A673 (cell line): ENCODE measurements at regions not wholly inside any gene's neighbourhood (a gene's known extent, or its start where the extent isn't known, plus 50 kb on each side); places are given as distances from the start of the nearest gene placed in this dataset.
"Not testable (repeated sequence)": the region's sequence is repeated elsewhere in the genome, so short reads cannot be mapped to it uniquely, and the experiment has no call there.

Experiments used
- BruUV-seq: library from RNA; stranded (reverse); fragments of 400-500 nt; replicated peaks from 2 replicates; lab custom pipeline; 2021; lab: Mats Ljungman, UMichigan
- CTCF ChIA-PET: fragments of 300-600 bp; sonication (Branson Sonifier 250); formaldehyde crosslinking; loops from one replicate; lab custom pipeline; 2022; ENCODE audit warnings: antibody characterized with exemption; lab: Charles Lee
- POLR2A ChIA-PET: fragments of 300-600 bp; sonication (Branson Sonifier 250); formaldehyde crosslinking; loops from one replicate; lab custom pipeline; 2022; ENCODE audit warnings: antibody characterized with exemption; ENCODE audit not compliant: low non-redundant PET; lab: Charles Lee
- DNase-seq: peaks from one replicate; pipeline ENCODE4 v3.0.0-alpha.2; 2015; ENCODE audit warnings: low spot score
- H3K27ac ChIP-seq: fragments of 200-600 bp; sonication (generic); 2 replicates; pipeline ENCODE4 v1.5.1; 2016; ENCODE audit warnings: mixed run types, low read depth, mild to moderate bottlenecking, mixed read lengths, antibody characterized with exemption, low read length; ENCODE audit not compliant: poor library complexity, severe bottlenecking
- H3K27me3 ChIP-seq: fragments of 200-600 bp; sonication (generic); replicated peaks from 2 replicates; pipeline ENCODE4 v1.6.1; 2017; ENCODE audit warnings: mixed run types, low read depth, mild to moderate bottlenecking, mixed read lengths, antibody characterized with exemption, low read length; ENCODE audit not compliant: insufficient read depth, poor library complexity
- H3K36me3 ChIP-seq: fragments of 200-600 bp; sonication (generic); 2 replicates; pipeline ENCODE4 v1.6.1; 2016; ENCODE audit warnings: mixed run types, mild to moderate bottlenecking, mixed read lengths, antibody characterized with exemption, low read length; ENCODE audit not compliant: insufficient read depth, poor library complexity, severe bottlenecking
- H3K4me1 ChIP-seq: fragments of 200-600 bp; sonication (generic); 2 replicates; pipeline ENCODE4 v1.6.1; 2017; ENCODE audit warnings: mixed run types, mild to moderate bottlenecking, mixed read lengths, antibody characterized with exemption, low read length; ENCODE audit not compliant: insufficient read depth, poor library complexity, severe bottlenecking
- H3K4me3 ChIP-seq: fragments of 200-600 bp; sonication (generic); 2 replicates; pipeline ENCODE4 v1.5.1; 2016; ENCODE audit warnings: low read depth, mixed run types, mild to moderate bottlenecking, mixed read lengths, low read length; ENCODE audit not compliant: poor library complexity, severe bottlenecking
- H3K9me3 ChIP-seq: fragments of 200-600 bp; sonication (generic); 2 replicates; pipeline ENCODE4 v1.6.1; 2016; ENCODE audit warnings: mixed run types, low read depth, mild to moderate bottlenecking, mixed read lengths, antibody characterized with exemption, low read length; ENCODE audit not compliant: poor library complexity, severe bottlenecking
- EZH2 ChIP-seq: fragments of 200-600 bp; sonication (generic); IDR thresholded peaks from 2 replicates; pipeline ENCODE4 v1.6.1; 2017; ENCODE audit warnings: borderline replicate concordance, low read depth, mild to moderate bottlenecking, mixed read lengths, antibody characterized with exemption, low read length; ENCODE audit not compliant: poor library complexity, severe bottlenecking
- intact Hi-C: fragments of 100-400 bp; cut with micrococcal nuclease; formaldehyde crosslinking; loops from one replicate; pipeline ENCODE4 v1.10.0; 2022; ENCODE audit not compliant: unreplicated experiment
- TF ChIP-seq, protein P1 (sequence below): fragments of 300-800, 200-600 bp; sonication (generic); conservative IDR thresholded peaks from 2 replicates; pipeline ENCODE4 v1.5.1; 2017; ENCODE audit warnings: low read depth, mild to moderate bottlenecking, antibody characterized with exemption, low read length, moderate library complexity, mixed read lengths

GRCh38 chr4:148643851-148644250, 201.6 kb upstream of the NR3C2 start:
- ChIA-PET POLR2A (no interaction called here), CTCF (no interaction called here)
- Histone ChIP-seq H3K4me1 (peaks cover 10% of the 10 kb centered on the region), H3K36me3 (no peaks in the 10 kb centered on the region), H3K9me3 (peaks cover 6% of the 10 kb centered on the region), H3K27me3 (peaks cover 37% of the 10 kb centered on the region), H3K27ac (no peak overlapping the region), H3K4me3 (no peak overlapping the region)
- BruUV-seq = no TSS peak
- TF ChIP-seq, protein P1, sequence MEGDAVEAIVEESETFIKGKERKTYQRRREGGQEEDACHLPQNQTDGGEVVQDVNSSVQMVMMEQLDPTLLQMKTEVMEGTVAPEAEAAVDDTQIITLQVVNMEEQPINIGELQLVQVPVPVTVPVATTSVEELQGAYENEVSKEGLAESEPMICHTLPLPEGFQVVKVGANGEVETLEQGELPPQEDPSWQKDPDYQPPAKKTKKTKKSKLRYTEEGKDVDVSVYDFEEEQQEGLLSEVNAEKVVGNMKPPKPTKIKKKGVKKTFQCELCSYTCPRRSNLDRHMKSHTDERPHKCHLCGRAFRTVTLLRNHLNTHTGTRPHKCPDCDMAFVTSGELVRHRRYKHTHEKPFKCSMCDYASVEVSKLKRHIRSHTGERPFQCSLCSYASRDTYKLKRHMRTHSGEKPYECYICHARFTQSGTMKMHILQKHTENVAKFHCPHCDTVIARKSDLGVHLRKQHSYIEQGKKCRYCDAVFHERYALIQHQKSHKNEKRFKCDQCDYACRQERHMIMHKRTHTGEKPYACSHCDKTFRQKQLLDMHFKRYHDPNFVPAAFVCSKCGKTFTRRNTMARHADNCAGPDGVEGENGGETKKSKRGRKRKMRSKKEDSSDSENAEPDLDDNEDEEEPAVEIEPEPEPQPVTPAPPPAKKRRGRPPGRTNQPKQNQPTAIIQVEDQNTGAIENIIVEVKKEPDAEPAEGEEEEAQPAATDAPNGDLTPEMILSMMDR = no peak
- no peak for TF ChIP-seq EZH2
- peak; percentile 90 for DNase-seq
- intact Hi-C loops = no loop called here

DNA sequence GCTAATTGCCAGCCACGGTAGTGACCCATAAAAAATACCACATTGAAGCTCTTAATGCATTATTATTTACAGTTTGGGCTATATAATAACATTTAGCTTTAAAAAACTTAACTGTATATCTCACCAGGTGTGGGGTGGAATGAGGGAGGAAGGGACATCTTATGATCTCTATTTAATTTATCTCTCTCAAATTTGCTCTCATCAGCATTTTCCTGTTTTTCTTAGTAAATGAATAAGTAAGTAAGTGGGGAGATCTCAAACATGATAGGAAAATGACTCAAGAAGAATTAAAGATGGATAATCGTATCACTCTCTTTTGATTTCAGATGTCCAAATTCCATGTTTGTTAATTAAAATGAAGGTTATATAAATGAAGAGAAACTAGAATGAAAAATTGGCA, 200.7 kb upstream of the NR3C2 start:
- no TSS peak for BruUV-seq
- peaks cover 37% of the 10 kb centered on the region for H3K27me3 ChIP-seq
- no peak overlapping the region for H3K4me3 ChIP-seq
- TF ChIP-seq, protein P1 = no peak
- TF ChIP-seq EZH2 = no peak
- no peak for DNase-seq
- intact Hi-C loops = no loop called here
- peaks cover 10% of the 10 kb centered on the region for H3K4me1 ChIP-seq
- H3K36me3 ChIP-seq = no peaks in the 10 kb centered on the region
- ChIA-PET CTCF (no interaction called here), POLR2A (no interaction called here)
- H3K27ac ChIP-seq = no peak overlapping the region
- H3K9me3 ChIP-seq = peaks cover 15% of the 10 kb centered on the region

DNA sequence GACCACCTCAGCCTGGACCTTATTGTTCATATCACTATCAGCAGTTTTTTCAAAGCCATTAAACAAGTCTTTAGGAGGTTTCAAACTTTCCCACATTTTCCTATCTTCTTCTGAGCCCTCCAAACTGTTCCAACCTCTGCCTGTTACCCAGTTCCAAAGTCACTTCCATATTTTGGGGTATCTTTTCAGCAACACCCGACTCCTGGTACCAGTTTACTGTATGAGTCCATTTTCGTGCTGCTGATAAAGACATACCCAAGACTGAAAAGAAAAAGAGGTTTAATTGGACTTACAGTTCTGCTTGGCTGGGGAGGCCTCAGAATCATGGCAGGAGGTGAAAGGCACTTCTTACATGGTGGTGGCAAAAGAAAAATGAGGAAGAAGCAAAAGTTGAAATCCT, 195.9 kb upstream of the NR3C2 start:
- intact Hi-C loops, H3K4me3 ChIP-seq, DNase-seq, H3K27ac ChIP-seq, CTCF ChIA-PET, BruUV-seq, H3K36me3 ChIP-seq, POLR2A ChIA-PET, H3K4me1 ChIP-seq: not testable (repeated sequence)
- Histone ChIP-seq H3K27me3 (peaks cover 15% of the 10 kb centered on the region), H3K9me3 (peaks cover 25% of the 10 kb centered on the region)

- CTCF ChIA-PET, H3K4me3 ChIP-seq, H3K36me3 ChIP-seq, H3K27ac ChIP-seq, POLR2A ChIA-PET, H3K4me1 ChIP-seq, intact Hi-C loops, DNase-seq, BruUV-seq: not testable (repeated sequence)
- peaks cover 11% of the 10 kb centered on the region for H3K27me3 ChIP-seq
- H3K9me3 ChIP-seq = peaks cover 25% of the 10 kb centered on the region
These were observed 195.2 kb upstream of the NR3C2 start for GRCh38 chr4:148637453-148637852.
